ENCODE measurements at regions not wholly inside any gene's neighbourhood (a gene's known extent, or its start where the extent isn't known, plus 50 kb on each side); places are given as distances from the start of the nearest gene placed in this dataset.

- TF ChIP-seq MAFK (IDR thresholded peaks at IDR 0.05; ENCODE audit: low read length) (no peak), NCOA4 (IDR thresholded peaks at IDR 0.05; ENCODE audit: partially characterized antibody) (no peak), SMC3 (conservative IDR thresholded peaks at IDR 0.05; ENCODE audit: insufficient read depth, low read depth, low read length) (no peak)
- TF ChIP-seq, protein P1, sequence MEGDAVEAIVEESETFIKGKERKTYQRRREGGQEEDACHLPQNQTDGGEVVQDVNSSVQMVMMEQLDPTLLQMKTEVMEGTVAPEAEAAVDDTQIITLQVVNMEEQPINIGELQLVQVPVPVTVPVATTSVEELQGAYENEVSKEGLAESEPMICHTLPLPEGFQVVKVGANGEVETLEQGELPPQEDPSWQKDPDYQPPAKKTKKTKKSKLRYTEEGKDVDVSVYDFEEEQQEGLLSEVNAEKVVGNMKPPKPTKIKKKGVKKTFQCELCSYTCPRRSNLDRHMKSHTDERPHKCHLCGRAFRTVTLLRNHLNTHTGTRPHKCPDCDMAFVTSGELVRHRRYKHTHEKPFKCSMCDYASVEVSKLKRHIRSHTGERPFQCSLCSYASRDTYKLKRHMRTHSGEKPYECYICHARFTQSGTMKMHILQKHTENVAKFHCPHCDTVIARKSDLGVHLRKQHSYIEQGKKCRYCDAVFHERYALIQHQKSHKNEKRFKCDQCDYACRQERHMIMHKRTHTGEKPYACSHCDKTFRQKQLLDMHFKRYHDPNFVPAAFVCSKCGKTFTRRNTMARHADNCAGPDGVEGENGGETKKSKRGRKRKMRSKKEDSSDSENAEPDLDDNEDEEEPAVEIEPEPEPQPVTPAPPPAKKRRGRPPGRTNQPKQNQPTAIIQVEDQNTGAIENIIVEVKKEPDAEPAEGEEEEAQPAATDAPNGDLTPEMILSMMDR (IDR thresholded peaks at IDR 0.05 in 2 of 3, conservative IDR thresholded peaks at IDR 0.05 in 1 of 3; ENCODE audit: insufficient read depth in 2 of 3, low read depth in 1 of 3, low read length in 3 of 3), result no peak
Observed at GRCh38 chr11:104694259-104695064, 203.8 kb downstream of the CASP12 start.

Measured in K562 (cell line).